ENCODE measurements at regions not wholly inside any gene's neighbourhood (a gene's known extent, or its start where the extent isn't known, plus 50 kb on each side); places are given as distances from the start of the nearest gene placed in this dataset.
A peak's percentile ranks its signal among the peaks of the same experiment; 100 is the strongest.

GRCh38 chr21:43364261-43364510, 62.7 kb downstream of the SIK1 start:
- no peak for DNase-seq (ENCODE audit: low read depth)
- H3K4me3 ChIP-seq (ENCODE audit: low read depth, low read length), result no peak overlapping the region
- TF ChIP-seq, protein P1, sequence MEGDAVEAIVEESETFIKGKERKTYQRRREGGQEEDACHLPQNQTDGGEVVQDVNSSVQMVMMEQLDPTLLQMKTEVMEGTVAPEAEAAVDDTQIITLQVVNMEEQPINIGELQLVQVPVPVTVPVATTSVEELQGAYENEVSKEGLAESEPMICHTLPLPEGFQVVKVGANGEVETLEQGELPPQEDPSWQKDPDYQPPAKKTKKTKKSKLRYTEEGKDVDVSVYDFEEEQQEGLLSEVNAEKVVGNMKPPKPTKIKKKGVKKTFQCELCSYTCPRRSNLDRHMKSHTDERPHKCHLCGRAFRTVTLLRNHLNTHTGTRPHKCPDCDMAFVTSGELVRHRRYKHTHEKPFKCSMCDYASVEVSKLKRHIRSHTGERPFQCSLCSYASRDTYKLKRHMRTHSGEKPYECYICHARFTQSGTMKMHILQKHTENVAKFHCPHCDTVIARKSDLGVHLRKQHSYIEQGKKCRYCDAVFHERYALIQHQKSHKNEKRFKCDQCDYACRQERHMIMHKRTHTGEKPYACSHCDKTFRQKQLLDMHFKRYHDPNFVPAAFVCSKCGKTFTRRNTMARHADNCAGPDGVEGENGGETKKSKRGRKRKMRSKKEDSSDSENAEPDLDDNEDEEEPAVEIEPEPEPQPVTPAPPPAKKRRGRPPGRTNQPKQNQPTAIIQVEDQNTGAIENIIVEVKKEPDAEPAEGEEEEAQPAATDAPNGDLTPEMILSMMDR (conservative IDR thresholded peaks at IDR 0.05; ENCODE audit: low read depth, low read length), result no peak

DNA sequence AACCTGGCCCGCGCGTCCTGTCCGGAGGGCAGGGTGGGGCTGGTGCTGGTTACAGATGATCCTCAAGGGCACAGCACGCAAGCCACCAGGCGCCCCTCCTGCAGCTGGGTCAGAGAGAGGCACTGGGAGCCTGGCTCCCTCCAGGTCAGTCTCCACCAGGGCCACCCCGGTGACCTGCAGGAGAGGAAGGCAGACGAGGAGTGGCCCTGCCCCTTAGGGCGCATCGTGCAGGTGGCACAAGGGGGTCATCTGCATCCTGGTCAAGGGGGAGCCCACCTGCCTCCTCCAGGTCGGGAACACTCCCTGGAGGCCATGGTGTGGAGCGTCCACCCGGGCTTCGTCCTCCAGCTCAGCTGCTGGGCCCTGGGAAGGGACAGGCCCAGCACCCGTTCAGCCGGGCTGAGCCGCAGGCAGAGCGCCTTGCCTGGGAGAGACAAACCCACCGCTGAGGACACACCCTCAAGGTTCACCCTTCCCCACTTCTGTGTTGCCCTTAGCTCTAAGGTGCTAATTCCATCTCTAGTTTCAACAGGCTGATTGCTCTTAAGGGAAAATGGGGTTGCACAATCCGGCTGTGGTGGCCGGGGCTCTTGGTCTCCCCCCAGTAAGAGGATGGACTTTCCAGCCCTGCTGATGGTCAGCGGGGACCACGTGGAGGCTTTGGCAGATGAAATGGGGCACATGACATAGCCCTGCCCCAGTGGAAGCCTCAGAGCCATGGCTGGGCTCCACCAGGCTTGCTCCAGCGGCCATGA, 63.2 kb downstream of the SIK1 start:
- DNase-seq (ENCODE audit: low read depth), result no peak
- no peak overlapping the region for H3K4me3 ChIP-seq (ENCODE audit: low read depth, low read length)
- TF ChIP-seq, protein P1 (conservative IDR thresholded peaks at IDR 0.05; ENCODE audit: low read depth, low read length), result no peak

- TF ChIP-seq, protein P1 (conservative IDR thresholded peaks at IDR 0.05; ENCODE audit: low read depth, low read length), result no peak
- no peak overlapping the region for H3K4me3 ChIP-seq (ENCODE audit: low read depth, low read length)
- no peak for DNase-seq (ENCODE audit: low read depth)
These were observed 64.0 kb downstream of the SIK1 start for GRCh38 chr21:43362915-43363314.

DNA sequence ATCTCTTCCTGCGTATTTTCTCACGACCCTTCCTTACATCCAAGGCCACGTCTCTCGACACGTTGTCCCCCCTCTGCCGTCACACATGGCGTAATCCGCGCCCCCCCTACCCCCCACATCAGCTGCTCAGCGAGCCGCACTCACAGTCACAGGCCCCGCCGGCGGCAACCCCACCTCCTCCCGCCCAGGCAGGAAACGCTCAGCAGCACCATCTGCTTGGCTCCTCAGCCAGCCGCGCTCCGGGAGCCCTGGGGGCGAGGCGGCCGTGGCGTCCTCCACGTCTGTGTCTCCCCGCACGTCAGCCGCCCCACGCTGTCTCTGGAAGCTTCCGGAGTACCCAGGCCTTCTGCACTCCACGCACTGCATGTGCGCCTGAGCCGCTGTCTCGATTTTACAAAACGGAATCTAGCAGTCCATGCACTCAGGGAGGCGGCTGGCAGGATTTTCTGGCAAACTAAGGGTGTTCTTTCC, 64.6 kb downstream of the SIK1 start:
- peak overlapping the region; percentile 32 for H3K4me3 ChIP-seq (ENCODE audit: low read depth, low read length)
- TF ChIP-seq, protein P1 (conservative IDR thresholded peaks at IDR 0.05; ENCODE audit: low read depth, low read length), result peak; percentile 15

GRCh38 chr21:43361493-43362296, 65.2 kb downstream of the SIK1 start:
- peak overlapping the region; percentile 32 for H3K4me3 ChIP-seq (ENCODE audit: low read depth, low read length)
- TF ChIP-seq, protein P1 (conservative IDR thresholded peaks at IDR 0.05; ENCODE audit: low read depth, low read length), result no peak
- DNase-seq (ENCODE audit: low read depth), result peak; percentile 76

More for the DNA sequence above, 64.6 kb downstream of the SIK1 start:
- peak; percentile 80 for DNase-seq (ENCODE audit: low read depth)

DNA sequence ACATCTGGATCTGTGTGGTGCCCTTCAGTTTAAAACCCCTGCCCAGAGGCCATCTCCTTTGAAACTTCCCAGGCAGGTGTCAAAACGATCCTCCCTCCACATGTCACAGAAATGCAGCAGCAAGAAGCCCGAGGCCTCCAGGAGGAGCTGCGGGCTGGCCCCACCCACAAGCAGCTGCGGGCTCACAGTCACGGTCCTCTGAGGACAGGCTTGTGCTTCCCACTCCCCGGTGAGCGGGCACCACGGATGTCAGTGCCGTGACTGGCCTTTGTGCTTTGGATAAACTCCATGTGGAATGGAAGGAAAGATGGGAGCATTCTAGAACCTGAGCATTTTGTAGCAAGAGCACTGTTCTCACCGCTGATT, 65.8 kb downstream of the SIK1 start:
- DNase-seq (ENCODE audit: low read depth), result peak; percentile 56
- TF ChIP-seq, protein P1 (conservative IDR thresholded peaks at IDR 0.05; ENCODE audit: low read depth, low read length), result peak; percentile 24
- H3K4me3 ChIP-seq (ENCODE audit: low read depth, low read length), result peak overlapping the region; percentile 25

Measured in choroid plexus epithelial cell (primary cell).